Neural cell (in vitro differentiated cells): ENCODE measurements at regions not wholly inside any gene's neighbourhood (a gene's known extent, or its start where the extent isn't known, plus 50 kb on each side); places are given as distances from the start of the nearest gene placed in this dataset.

ENCODE experiments used
- CTCF ChIP-seq: fragments of 450-650 bp; IDR thresholded peaks from 2 replicates; pipeline ENCODE4 v1.5.1; 2014; ENCODE audit warnings: antibody characterized with exemption, mild to moderate bottlenecking, moderate library complexity; ENCODE audit not compliant: poor library complexity, severe bottlenecking
- EP300 ChIP-seq: fragments of 450-650 bp; conservative IDR thresholded peaks from 2 replicates; pipeline ENCODE4 v1.6.1; 2014; ENCODE audit warnings: antibody characterized with exemption, mild to moderate bottlenecking, moderate library complexity; ENCODE audit not compliant: poor library complexity, severe bottlenecking
- EZH2 ChIP-seq: fragments of 200-600, 300-800 bp; shearing (Covaris generic), sonication (generic); IDR thresholded peaks from 2 replicates; pipeline ENCODE4 v1.6.1; 2014; ENCODE audit warnings: antibody characterized with exemption, low read length, borderline replicate concordance, mild to moderate bottlenecking; ENCODE audit not compliant: insufficient read depth, poor library complexity, severe bottlenecking
- MXI1 ChIP-seq: fragments of 450-650 bp; conservative IDR thresholded peaks from 2 replicates; pipeline ENCODE4 v1.6.1; 2014; ENCODE audit warnings: antibody characterized with exemption, mild to moderate bottlenecking; ENCODE audit not compliant: poor library complexity, severe bottlenecking
- POLR2AphosphoS5 ChIP-seq: IDR thresholded peaks from 2 replicates; pipeline ENCODE4 v1.6.1; 2012
- RAD21 ChIP-seq: fragments of 450-650 bp; conservative IDR thresholded peaks from 2 replicates; pipeline ENCODE4 v1.6.1; 2014; ENCODE audit warnings: antibody characterized with exemption, mild to moderate bottlenecking, moderate library complexity
- REST ChIP-seq: IDR thresholded peaks from 2 replicates; pipeline ENCODE4 v1.6.1; 2012; ENCODE audit warnings: borderline replicate concordance
- SMC3 ChIP-seq: fragments of 450-650 bp; conservative IDR thresholded peaks from 2 replicates; pipeline ENCODE4 v1.6.1; 2014; ENCODE audit warnings: antibody characterized with exemption, mild to moderate bottlenecking, moderate library complexity; ENCODE audit not compliant: poor library complexity
- TAF1 ChIP-seq: IDR thresholded peaks from 2 replicates; pipeline ENCODE4 v1.6.1; 2012; ENCODE audit warnings: low read depth

- TF ChIP-seq CTCF (no peak), RAD21 (no peak), MXI1 (no peak), TAF1 (no peak), EZH2 (no peak), REST (no peak), POLR2AphosphoS5 (no peak), EP300 (no peak), SMC3 (no peak)
Observed at GRCh38 chr20:63072991-63073737, 66.4 kb upstream of the BHLHE23 start.
